Fibroblast of the aortic adventitia (primary cell): ENCODE measurements at regions not wholly inside any gene's neighbourhood (a gene's known extent, or its start where the extent isn't known, plus 50 kb on each side); places are given as distances from the start of the nearest gene placed in this dataset.

Source experiments
- DNase-seq: peaks from one replicate; pipeline ENCODE4 v3.0.0-alpha.2; 2010; ENCODE audit warnings: low read depth
- H3K4me3 ChIP-seq: 2 replicates; pipeline ENCODE4 v1.5.1; 2011; ENCODE audit warnings: low read depth, mild to moderate bottlenecking, control low read depth, low read length, moderate library complexity
- TF ChIP-seq, protein P1 (sequence below): IDR thresholded peaks from 2 replicates; pipeline ENCODE4 v1.5.1; 2011; ENCODE audit warnings: mild to moderate bottlenecking, low read length, control low read depth, inconsistent platforms; ENCODE audit not compliant: insufficient read depth

DNA sequence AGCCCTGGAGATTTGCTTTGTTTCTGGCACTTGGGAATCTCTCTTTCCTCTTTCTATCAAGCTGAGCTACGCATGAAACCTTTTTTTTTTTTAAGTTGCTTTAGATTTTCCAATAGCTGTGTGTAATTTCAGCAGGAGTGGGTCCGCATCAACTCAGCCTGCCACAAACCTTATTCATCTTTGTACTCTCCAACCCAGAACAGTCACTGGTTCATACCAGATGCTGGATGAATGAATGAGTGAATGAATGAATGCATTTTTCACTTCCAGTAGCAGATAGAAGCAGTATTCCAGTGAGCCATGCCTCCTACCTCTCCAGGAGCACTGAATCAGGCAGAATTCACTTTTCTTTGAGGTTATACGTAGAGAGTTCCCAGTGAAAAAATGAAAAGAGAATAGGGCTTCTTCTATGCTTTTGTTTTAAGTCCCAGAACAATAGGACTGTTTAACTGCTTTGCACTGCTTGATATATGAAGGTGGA is 221.1 kb downstream of the TM9SF2 start:
- TF ChIP-seq, protein P1, sequence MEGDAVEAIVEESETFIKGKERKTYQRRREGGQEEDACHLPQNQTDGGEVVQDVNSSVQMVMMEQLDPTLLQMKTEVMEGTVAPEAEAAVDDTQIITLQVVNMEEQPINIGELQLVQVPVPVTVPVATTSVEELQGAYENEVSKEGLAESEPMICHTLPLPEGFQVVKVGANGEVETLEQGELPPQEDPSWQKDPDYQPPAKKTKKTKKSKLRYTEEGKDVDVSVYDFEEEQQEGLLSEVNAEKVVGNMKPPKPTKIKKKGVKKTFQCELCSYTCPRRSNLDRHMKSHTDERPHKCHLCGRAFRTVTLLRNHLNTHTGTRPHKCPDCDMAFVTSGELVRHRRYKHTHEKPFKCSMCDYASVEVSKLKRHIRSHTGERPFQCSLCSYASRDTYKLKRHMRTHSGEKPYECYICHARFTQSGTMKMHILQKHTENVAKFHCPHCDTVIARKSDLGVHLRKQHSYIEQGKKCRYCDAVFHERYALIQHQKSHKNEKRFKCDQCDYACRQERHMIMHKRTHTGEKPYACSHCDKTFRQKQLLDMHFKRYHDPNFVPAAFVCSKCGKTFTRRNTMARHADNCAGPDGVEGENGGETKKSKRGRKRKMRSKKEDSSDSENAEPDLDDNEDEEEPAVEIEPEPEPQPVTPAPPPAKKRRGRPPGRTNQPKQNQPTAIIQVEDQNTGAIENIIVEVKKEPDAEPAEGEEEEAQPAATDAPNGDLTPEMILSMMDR, result no peak
- no peak for DNase-seq
- H3K4me3 ChIP-seq, result no peak overlapping the region

DNA sequence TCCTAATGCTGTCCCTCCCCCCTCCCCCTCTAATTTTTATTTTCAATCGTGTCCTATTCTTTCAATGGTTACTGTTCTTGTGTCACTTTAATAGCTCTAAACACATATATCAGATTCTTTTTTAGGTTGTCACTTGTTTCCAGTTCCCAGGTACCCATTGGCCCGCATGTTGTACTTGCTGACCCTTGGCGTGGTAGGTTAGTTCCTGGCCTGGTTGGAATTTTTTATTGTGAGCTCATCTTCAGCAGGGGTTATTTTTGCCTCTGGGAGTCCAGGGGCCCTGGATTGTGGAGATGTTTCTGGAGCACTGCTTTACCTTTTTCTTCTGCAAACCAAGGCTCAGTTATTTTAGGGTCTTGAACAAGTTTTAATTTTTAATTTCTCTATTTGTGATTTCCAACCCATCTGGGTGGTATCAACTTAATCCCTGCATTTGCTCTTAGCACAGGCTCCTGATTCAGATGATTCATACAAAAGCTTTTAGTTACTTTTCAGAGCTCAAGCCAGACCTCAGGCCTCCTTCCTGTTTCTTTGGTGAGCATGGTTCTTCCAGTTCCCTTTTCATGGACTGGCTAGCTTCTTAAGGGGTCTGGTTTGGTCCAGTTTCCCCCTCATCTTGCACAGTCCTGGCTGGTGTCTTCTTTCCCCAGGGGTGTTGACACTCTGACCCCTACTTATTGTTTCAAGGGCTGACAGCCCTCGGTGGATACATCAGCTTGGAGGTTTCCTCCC is 220.5 kb downstream of the TM9SF2 start:
- TF ChIP-seq, protein P1, result no peak
- H3K4me3 ChIP-seq, result no peak overlapping the region
- no peak for DNase-seq

DNA sequence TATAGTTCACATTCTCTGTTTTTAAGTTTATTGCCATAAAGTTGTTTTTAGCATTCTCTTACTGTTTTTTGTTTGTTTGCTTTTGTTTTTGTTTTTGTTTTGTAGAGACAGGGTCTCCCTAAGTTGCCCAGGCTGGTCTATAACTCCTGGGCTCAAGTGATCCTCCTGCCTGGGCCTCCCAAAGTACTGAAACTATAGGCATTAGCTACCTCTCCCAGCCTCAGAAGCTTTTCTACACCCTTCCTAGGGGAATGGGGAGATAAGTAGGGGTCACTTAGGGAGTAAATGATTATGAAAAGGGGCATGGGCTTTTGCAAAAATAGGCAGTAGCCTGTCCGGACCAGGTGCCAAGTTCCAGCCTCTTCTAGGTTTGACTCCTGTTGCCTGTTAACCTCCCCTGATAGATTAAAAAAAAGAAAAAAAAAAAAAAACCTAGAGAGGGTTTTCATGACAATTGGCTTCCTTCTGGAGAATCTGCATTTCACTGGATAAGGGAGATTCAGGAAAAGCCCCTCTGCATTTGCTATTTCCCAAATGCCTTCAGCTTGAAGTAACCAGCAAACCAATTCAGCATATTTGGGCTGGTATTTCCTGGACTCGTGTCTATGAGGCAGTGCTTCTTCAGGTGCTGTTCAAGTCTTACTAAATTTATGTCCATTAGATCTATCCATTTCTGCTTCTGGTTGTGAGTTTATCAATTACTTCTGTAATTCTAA is 216.8 kb downstream of the TM9SF2 start:
- no peak overlapping the region for H3K4me3 ChIP-seq
- TF ChIP-seq, protein P1, result no peak
- DNase-seq, result no peak

DNA sequence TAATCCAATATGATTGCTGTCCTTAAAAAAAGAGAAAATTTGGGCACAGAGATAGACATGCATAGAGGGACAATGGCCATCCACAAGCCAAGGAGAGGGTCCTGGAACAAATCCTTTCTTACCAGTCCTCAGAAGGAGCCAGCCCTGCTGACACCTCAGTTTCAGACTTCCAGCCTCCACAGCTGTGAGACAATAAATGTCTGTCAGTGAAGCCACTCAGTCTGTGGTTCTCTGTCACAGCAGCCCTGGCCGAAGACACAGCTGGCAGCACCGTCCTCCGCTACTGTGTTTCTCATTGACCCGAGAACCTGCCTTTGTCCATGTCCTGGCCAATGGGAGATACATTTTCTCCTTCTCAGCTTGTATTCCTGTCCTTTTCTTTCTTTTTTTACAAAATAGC is 207.9 kb downstream of the TM9SF2 start:
- no peak for DNase-seq
- H3K4me3 ChIP-seq, result no peak overlapping the region
- TF ChIP-seq, protein P1, result no peak

DNA sequence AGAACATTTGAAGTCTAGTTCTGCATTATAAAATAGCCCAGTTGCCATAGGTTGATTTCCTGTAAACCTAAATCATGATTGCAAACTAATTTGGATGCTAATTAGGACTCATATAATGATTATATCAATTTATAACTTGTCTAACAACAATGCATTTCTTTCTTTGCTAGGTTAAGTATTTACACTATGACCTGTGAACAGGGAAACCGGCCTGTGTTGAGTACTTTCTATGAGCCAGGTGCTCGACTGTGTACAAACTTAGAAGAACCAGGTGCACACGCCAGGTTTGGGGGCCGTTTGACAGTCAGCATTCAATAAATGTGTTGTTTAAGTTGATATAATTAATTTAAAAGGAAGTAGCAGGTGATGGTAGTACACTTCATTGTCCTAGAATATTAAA is 203.1 kb downstream of the TM9SF2 start:
- TF ChIP-seq, protein P1, result no peak
- DNase-seq, result no peak

DNA sequence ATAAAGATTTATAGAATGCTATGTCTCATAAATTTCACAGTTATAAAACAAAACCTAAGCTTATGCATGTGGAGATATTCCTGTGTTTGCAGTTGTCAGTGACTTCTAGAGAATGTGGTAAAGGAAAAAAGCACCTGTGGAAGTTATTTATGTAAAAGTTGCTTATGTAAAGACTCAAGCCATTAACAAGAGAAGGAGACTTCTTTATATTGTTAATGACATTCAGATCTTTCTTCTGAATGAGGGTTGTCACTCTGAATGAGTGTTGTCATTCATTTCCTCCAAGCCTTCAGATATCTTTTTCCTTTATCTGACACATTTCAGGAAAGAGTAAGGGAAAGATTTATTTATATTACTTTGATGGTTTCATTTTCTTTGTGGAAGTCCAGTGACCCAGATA is 202.6 kb downstream of the TM9SF2 start:
- TF ChIP-seq, protein P1, result no peak
- no peak for DNase-seq
- H3K4me3 ChIP-seq, result no peak overlapping the region

More for the DNA sequence above, 203.1 kb downstream of the TM9SF2 start:
- H3K4me3 ChIP-seq, result no peak overlapping the region
